ENCODE measurements at regions not wholly inside any gene's neighbourhood (a gene's known extent, or its start where the extent isn't known, plus 50 kb on each side); places are given as distances from the start of the nearest gene placed in this dataset.

DNA sequence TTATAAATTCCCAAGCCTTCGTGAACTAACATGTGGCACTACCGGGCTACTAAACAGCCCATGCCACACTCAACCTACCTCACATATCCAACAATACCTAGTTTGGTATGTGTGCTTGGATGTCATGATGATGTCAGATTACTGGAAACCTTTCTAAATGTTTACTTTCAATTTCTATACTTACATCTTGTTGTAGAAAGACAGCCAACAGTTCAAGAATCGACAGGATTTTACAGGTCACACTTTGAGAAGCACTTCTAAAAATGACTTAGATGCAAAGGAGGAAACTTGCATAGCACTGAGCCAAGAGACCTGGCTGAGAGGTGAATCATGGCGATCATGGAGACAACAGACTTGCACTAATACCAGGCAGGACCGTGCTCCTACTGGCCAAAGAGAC, 209.9 kb downstream of the COL4A1 start:
- DNase-seq (no peak), ATAC-seq (ENCODE audit: low read depth in 2 of 2) (no peak)
- H3K4me1 Mint-ChIP-seq, result no peaks in the 10 kb centered on the region
- no peak overlapping the region for H3K4me3 Mint-ChIP-seq
- H3K36me3 Mint-ChIP-seq, result peaks cover 0 to 12% of the 10 kb centered on the region in 2 donors
- no peak overlapping the region for H3K27ac Mint-ChIP-seq
- peaks cover 5 to 28% (median 12%) of the 10 kb centered on the region in 7 donors for H3K9me3 Mint-ChIP-seq
- H3K27me3 Mint-ChIP-seq, result no peaks in the 10 kb centered on the region

- no peak overlapping the region for H3K4me3 Mint-ChIP-seq
- peaks cover 0 to 3% (median 0%) of the 10 kb centered on the region in 7 donors for H3K9me3 Mint-ChIP-seq
- ATAC-seq (ENCODE audit: low read depth in 2 of 2) (no peak), DNase-seq (no peak)
- no peaks in the 10 kb centered on the region for H3K27me3 Mint-ChIP-seq
- no peaks in the 10 kb centered on the region for H3K4me1 Mint-ChIP-seq
- no peak overlapping the region for H3K27ac Mint-ChIP-seq
- H3K36me3 Mint-ChIP-seq, result no peaks in the 10 kb centered on the region
These were observed 214.1 kb downstream of the COL4A1 start for GRCh38 chr13:110092831-110093247.

DNA sequence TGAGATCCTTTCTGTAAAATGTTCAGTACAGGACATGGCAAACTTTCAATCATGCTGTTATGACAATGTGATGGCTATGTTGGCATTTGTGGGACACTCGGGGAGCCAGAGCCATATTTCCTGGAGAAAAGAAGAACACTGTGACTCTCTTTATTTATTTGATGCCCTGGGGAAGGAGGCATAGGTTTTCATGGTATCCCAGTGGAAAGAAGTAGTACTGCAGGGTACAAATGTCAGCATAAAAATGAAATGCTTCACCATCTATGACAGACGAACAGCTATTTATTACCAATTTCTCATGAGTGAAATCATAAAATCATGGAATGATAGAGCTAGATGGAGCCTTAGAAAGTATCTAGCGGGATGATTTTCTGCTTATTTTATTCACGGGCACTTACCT, 217.1 kb downstream of the COL4A1 start:
- H3K36me3 Mint-ChIP-seq, result no peaks in the 10 kb centered on the region
- H3K27ac Mint-ChIP-seq, result no peak overlapping the region
- ATAC-seq (ENCODE audit: low read depth in 2 of 2) (no peak), DNase-seq (no peak)
- no peak overlapping the region for H3K4me3 Mint-ChIP-seq
- H3K9me3 Mint-ChIP-seq, result peaks cover 0 to 6% (median 3%) of the 10 kb centered on the region in 7 donors
- no peaks in the 10 kb centered on the region for H3K27me3 Mint-ChIP-seq
- H3K4me1 Mint-ChIP-seq, result no peaks in the 10 kb centered on the region

DNA sequence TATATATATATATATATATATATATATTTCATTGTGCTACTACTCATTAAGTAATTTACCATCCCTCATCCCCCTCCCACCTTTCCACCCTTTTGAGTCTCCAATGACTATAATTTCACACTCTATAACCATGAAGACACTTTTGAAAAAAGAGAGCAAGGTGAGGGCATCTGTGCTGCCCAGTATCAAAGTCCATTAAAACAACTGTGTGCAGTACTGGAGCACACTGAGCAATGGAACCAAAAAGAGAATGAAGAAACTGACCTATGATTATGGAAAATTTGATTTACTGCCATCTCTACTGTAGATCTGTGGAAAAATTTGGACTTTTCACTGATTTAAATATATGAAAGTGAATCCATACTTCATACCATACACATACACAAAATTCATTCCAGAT, 217.9 kb downstream of the COL4A1 start:
- H3K27me3 Mint-ChIP-seq, result no peaks in the 10 kb centered on the region
- H3K9me3 Mint-ChIP-seq, result peaks cover 0 to 7% (median 5%) of the 10 kb centered on the region in 7 donors
- H3K27ac Mint-ChIP-seq, result no peak overlapping the region
- H3K4me1 Mint-ChIP-seq, result no peaks in the 10 kb centered on the region
- no peaks in the 10 kb centered on the region for H3K36me3 Mint-ChIP-seq
- DNase-seq (no peak), ATAC-seq (ENCODE audit: low read depth in 2 of 2) (no peak)
- H3K4me3 Mint-ChIP-seq, result no peak overlapping the region

- Mint-ChIP-seq H3K4me3 (no peak overlapping the region), H3K9me3 (peaks cover 0 to 13% (median 5%) of the 10 kb centered on the region in 7 donors), H3K27ac (no peak overlapping the region), H3K4me1 (no peaks in the 10 kb centered on the region), H3K27me3 (peaks cover 4 to 24% (median 9%) of the 10 kb centered on the region in 3 donors), H3K36me3 (no peaks in the 10 kb centered on the region)
- DNase-seq (no peak), ATAC-seq (ENCODE audit: low read depth in 2 of 2) (no peak)
These were observed 233.0 kb downstream of the COL4A1 start for GRCh38 chr13:110073982-110074381.

DNA sequence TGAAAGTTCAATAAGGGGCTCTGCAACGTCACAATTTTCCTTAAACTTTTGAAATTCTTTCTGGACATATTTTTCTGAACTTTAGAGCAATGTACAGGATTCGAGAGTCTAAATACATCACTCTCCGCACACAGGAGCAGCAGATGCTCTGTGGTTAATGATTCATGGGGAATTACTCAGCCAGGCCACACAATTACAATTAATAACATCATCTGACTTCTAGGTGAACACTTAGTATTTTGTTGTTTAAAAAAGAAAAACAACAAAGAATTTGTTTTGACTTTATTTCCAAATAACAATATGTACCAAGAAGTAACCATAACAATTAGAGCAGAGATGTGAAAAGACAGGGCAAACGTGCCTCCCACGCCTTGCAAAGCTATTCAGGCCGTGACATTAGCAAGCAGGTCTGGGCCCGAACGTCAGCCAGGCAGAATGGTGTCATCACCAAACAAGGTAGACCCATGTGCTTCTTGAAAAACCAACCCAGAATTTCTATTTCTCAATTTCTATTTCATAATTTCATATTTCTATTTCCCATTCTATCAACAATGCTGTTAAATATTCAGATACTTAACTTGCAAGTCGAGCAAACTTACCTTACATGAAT, 236.3 kb downstream of the COL4A1 start:
- ATAC-seq (ENCODE audit: low read depth in 2 of 2), result no peak
- no peak overlapping the region for H3K27ac Mint-ChIP-seq
- H3K36me3 Mint-ChIP-seq, result no peaks in the 10 kb centered on the region
- no peaks in the 10 kb centered on the region for H3K4me1 Mint-ChIP-seq
- DNase-seq, result no peak
- H3K4me3 Mint-ChIP-seq, result no peak overlapping the region
- H3K9me3 Mint-ChIP-seq, result peaks cover 0 to 1% (median 0%) of the 10 kb centered on the region in 7 donors
- peaks cover 0 to 5% (median 0%) of the 10 kb centered on the region in 3 donors for H3K27me3 Mint-ChIP-seq

DNA sequence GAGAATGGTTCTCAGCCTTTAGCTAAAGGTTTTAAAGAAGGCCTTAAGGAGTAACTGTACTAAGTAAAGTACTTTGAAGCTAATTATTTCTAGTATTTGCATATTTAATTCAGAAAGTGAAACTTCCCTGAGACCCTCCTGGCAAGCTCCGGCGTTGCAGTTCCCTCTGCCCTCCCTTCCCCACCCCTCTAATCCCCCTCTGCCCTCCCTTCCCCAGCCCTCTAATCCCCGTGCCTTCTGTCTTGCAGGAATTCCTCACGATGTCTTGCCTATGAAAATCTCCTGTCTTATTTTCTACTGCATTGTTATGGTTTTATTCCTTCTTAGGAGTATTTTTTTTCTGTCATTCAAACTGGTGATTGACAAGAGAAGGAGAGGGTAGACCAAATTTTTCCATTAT, 236.9 kb downstream of the COL4A1 start:
- Mint-ChIP-seq H3K27ac (no peak overlapping the region), H3K4me3 (no peak overlapping the region), H3K27me3 (no peaks in the 10 kb centered on the region), H3K9me3 (peaks cover 0 to 1% (median 0%) of the 10 kb centered on the region in 7 donors), H3K36me3 (no peaks in the 10 kb centered on the region), H3K4me1 (no peaks in the 10 kb centered on the region)
- ATAC-seq (ENCODE audit: low read depth in 2 of 2) (no peak), DNase-seq (no peak)

- Mint-ChIP-seq H3K9me3 (peaks cover 0 to 1% (median 0%) of the 10 kb centered on the region in 7 donors), H3K36me3 (no peaks in the 10 kb centered on the region), H3K27ac (no peak overlapping the region), H3K27me3 (no peaks in the 10 kb centered on the region), H3K4me3 (no peak overlapping the region), H3K4me1 (no peaks in the 10 kb centered on the region)
- DNase-seq, result no peak
- ATAC-seq (ENCODE audit: low read depth in 2 of 2), result no peak
These were observed 238.8 kb downstream of the COL4A1 start for GRCh38 chr13:110068176-110068473.

- no peak overlapping the region for H3K4me3 Mint-ChIP-seq
- no peak overlapping the region for H3K27ac Mint-ChIP-seq
- DNase-seq (no peak), ATAC-seq (ENCODE audit: low read depth in 2 of 2) (no peak)
- H3K9me3 Mint-ChIP-seq, result peaks cover 0 to 1% (median 0%) of the 10 kb centered on the region in 7 donors
- no peaks in the 10 kb centered on the region for H3K36me3 Mint-ChIP-seq
- H3K27me3 Mint-ChIP-seq, result no peaks in the 10 kb centered on the region
- H3K4me1 Mint-ChIP-seq, result no peaks in the 10 kb centered on the region
These were observed 239.4 kb downstream of the COL4A1 start for GRCh38 chr13:110067355-110068175.

GRCh38 chr13:110065780-110066179, 241.2 kb downstream of the COL4A1 start:
- Mint-ChIP-seq H3K4me3 (no peak overlapping the region), H3K36me3 (no peaks in the 10 kb centered on the region), H3K4me1 (no peaks in the 10 kb centered on the region), H3K9me3 (no peaks in the 10 kb centered on the region), H3K27me3 (no peaks in the 10 kb centered on the region), H3K27ac (no peak overlapping the region)
- ATAC-seq (ENCODE audit: low read depth in 2 of 2) (no peak), DNase-seq (no peak)

GRCh38 chr13:110063490-110064421, 243.2 kb downstream of the COL4A1 start:
- Mint-ChIP-seq H3K36me3 (no peaks in the 10 kb centered on the region), H3K4me3 (no peak overlapping the region), H3K27ac (no peak overlapping the region), H3K4me1 (no peaks in the 10 kb centered on the region), H3K9me3 (no peaks in the 10 kb centered on the region), H3K27me3 (no peaks in the 10 kb centered on the region)
- no peak for ATAC-seq (ENCODE audit: low read depth in 2 of 2)
- no peak for DNase-seq

DNA sequence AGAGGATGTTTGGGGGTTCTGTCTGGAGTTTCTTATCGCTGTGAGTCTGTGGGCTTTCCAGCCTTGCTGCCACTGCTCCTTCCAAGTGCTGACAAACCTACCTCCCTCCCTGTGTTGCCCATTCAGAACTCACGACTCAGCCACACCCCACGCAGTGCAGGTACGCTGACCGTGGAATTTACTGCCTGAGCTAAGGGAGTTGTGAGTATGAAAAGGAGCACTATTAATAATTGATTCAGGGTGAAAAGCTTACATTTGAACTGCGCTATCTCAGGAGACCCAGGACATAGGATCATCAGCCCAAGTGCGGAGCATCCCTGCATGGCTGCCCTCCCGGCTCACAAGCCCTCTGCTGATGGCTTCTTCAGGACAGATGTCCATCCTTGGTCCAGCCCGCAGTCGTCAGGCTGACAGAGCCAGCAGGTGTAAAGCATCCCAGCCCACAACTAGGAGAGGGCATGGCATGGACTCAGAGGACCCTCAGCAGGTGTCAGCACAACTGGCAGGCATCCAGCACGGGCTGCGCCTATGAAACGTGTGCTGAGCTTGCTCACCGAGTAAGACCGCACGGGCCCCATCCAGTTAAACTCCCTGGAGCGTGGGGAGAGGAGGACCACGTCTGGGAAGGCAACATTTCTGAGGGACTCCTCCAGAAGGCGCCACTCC, 244.0 kb downstream of the COL4A1 start:
- ATAC-seq (ENCODE audit: low read depth in 2 of 2) (no peak), DNase-seq (no peak)
- no peaks in the 10 kb centered on the region for H3K27me3 Mint-ChIP-seq
- H3K4me3 Mint-ChIP-seq, result no peak overlapping the region
- H3K36me3 Mint-ChIP-seq, result no peaks in the 10 kb centered on the region
- no peaks in the 10 kb centered on the region for H3K9me3 Mint-ChIP-seq
- no peak overlapping the region for H3K27ac Mint-ChIP-seq
- H3K4me1 Mint-ChIP-seq, result no peaks in the 10 kb centered on the region

- H3K9me3 Mint-ChIP-seq, result no peaks in the 10 kb centered on the region
- no peaks in the 10 kb centered on the region for H3K36me3 Mint-ChIP-seq
- no peak for ATAC-seq (ENCODE audit: low read depth in 2 of 2)
- no peak overlapping the region for H3K27ac Mint-ChIP-seq
- no peak for DNase-seq
- H3K4me1 Mint-ChIP-seq, result no peaks in the 10 kb centered on the region
- no peak overlapping the region for H3K4me3 Mint-ChIP-seq
- H3K27me3 Mint-ChIP-seq, result no peaks in the 10 kb centered on the region
These were observed 244.7 kb downstream of the COL4A1 start for GRCh38 chr13:110062077-110062776.
